ENCODE measurements at regions not wholly inside any gene's neighbourhood (a gene's known extent, or its start where the extent isn't known, plus 50 kb on each side); places are given as distances from the start of the nearest gene placed in this dataset.
"Not testable (repeated sequence)": the region's sequence is repeated elsewhere in the genome, so short reads cannot be mapped to it uniquely, and the experiment has no call there.

DNA sequence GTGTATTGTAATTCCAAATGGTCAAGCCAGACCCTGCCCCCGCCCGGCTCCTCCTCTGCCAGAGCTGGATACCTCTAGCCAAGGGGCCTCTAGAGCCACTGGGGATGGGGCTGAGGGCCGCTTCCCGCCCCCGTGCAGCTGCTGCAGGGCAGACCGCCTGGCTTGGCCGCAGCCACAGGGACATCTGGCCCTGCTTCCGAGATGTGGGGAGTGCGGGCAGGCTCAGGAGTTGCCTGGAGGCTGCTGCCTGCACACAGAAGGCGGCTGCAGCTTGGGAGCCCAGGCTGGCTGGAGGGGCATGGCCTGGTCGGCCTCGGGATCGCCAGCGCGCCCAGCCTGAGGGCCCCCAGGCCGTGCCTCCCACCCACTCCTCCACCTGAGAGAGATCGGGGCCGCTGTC, 79.9 kb upstream of the ZNG1F start:
- intact Hi-C loops (cut with micrococcal nuclease); H3K27ac Mint-ChIP-seq; H3K4me1 Mint-ChIP-seq; CTCF ChIA-PET; POLR2A ChIA-PET; ATAC-seq (ENCODE audit: low read depth); DNase-seq; H3K36me3 Mint-ChIP-seq (ENCODE audit: low read depth); H3K4me3 Mint-ChIP-seq; H3K9me3 Mint-ChIP-seq; H3K27me3 Mint-ChIP-seq: not testable (repeated sequence)

DNA sequence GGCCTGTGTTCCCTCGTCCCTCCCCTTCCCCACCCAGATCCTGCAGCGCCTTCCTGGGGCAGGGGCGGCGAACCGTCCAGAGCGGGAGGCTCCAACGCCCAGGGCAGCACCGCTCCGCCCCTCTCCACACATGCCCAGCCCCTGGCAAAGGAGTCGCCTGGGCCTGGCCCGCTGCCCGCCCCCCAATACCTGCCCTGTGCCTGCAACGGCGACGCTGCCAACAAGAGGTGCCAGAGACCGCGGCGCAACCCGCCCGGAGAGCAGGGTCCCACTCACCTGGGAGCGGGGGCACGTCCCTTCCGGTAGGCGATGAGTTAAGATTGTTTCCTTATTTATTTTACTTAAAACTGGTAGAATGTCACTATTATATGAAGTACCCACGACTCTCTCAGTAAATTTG, 77.5 kb upstream of the ZNG1F start:
- CTCF ChIA-PET; DNase-seq; POLR2A ChIA-PET; H3K9me3 Mint-ChIP-seq; intact Hi-C loops (cut with micrococcal nuclease); ATAC-seq (ENCODE audit: low read depth); H3K27ac Mint-ChIP-seq; H3K4me1 Mint-ChIP-seq; H3K27me3 Mint-ChIP-seq; H3K36me3 Mint-ChIP-seq (ENCODE audit: low read depth): not testable (repeated sequence)
- peak overlapping the region; percentile 24 for H3K4me3 Mint-ChIP-seq

DNA sequence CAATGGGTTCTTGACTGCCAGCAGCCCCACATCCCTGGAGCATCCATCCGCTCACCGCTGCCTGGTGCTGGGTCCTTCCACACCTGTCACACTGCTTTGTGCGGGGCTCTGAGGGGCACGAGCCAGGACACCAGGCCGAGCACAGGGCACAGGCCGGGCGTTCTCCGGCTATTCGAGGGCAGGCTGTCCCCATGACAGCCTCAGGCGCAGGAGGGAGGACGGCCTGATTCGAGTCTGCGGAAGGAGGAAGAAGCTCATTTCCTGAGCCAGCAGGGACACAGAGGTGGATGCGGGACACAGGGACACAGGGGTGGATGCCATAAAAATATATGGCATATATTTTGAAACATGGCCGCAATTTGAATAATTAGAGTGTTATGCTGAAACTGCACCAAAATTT, 76.9 kb upstream of the ZNG1F start:
- H3K27me3 Mint-ChIP-seq; H3K4me1 Mint-ChIP-seq; ATAC-seq (ENCODE audit: low read depth); H3K4me3 Mint-ChIP-seq; H3K9me3 Mint-ChIP-seq; H3K27ac Mint-ChIP-seq; intact Hi-C loops (cut with micrococcal nuclease); DNase-seq; H3K36me3 Mint-ChIP-seq (ENCODE audit: low read depth); CTCF ChIA-PET; POLR2A ChIA-PET: not testable (repeated sequence)

DNA sequence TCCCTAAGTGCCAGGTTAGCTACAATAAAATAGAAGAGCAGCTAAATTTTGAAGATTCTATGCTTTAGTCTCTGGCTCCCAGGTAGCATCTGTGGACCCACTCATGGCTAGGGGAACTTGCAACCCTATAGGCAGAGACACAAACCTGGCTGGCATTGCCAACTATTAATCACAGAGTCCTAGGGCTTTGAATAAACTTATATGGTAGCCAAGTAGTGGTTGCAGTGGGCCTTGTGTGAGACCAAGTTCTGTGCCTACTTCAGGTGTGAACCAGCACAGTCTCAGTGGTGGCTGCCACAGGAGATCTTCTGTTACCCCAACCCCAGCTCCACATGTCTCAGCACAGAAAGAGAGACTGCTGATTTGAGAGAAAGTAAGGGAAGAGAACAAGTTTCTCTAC, 62.9 kb upstream of the ZNG1F start:
- ATAC-seq (ENCODE audit: low read depth); POLR2A ChIA-PET; H3K4me1 Mint-ChIP-seq; intact Hi-C loops (cut with micrococcal nuclease); H3K27me3 Mint-ChIP-seq; H3K4me3 Mint-ChIP-seq; CTCF ChIA-PET; DNase-seq; H3K27ac Mint-ChIP-seq; H3K36me3 Mint-ChIP-seq (ENCODE audit: low read depth): not testable (repeated sequence)
- H3K9me3 Mint-ChIP-seq, result peaks cover 12% of the 10 kb centered on the region

DNA sequence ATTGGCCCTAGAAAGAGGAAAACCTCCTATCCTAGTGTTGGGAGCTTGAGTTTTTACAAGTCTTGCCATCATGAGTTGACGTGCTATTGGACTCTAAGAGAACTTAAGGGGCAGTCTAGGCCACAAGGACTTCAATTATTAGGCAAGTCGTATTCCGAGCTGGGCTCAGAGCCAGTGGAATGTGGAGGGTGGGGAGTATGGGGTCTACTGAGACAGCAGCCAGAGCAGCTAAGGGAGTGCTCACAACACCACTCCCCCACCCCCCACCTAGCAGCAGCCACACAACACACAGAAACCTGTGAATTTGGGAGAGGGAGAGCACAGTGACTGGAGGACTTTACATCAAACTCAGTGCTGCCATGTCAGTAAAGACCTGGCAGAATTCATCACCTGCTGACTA, 62.0 kb upstream of the ZNG1F start:
- H3K4me1 Mint-ChIP-seq; DNase-seq; H3K36me3 Mint-ChIP-seq (ENCODE audit: low read depth); intact Hi-C loops (cut with micrococcal nuclease); POLR2A ChIA-PET; H3K4me3 Mint-ChIP-seq; CTCF ChIA-PET; H3K27me3 Mint-ChIP-seq; ATAC-seq (ENCODE audit: low read depth); H3K27ac Mint-ChIP-seq: not testable (repeated sequence)
- H3K9me3 Mint-ChIP-seq, result peaks cover 12% of the 10 kb centered on the region

DNA sequence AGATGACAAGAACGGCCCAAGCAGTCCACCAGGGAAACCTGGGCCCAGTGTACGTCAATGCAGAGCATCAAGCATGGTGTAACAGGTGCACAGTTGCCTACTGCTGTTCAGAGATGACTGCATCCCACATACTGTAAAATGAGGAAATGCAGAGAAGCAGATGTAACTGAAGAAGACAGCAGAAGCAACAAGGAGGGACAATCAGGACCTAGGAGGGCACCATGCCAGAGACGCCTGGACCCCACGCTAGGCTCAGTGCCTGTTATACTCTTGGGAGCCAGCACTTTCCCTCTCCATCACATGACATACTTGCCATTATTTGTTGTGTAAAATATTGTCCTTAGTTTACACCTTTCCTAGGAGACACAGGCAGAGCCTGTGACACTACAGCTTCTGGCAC, 57.6 kb upstream of the ZNG1F start:
- H3K4me3 Mint-ChIP-seq; ATAC-seq (ENCODE audit: low read depth); H3K27ac Mint-ChIP-seq; intact Hi-C loops (cut with micrococcal nuclease); DNase-seq; H3K4me1 Mint-ChIP-seq; H3K27me3 Mint-ChIP-seq; POLR2A ChIA-PET; H3K36me3 Mint-ChIP-seq (ENCODE audit: low read depth); CTCF ChIA-PET: not testable (repeated sequence)
- H3K9me3 Mint-ChIP-seq, result peaks cover 14% of the 10 kb centered on the region

All from activated B cell treated with CpG ODN at 0.5 μM for 24 hours (primary cell).